ENCODE measurements at regions not wholly inside any gene's neighbourhood (a gene's known extent, or its start where the extent isn't known, plus 50 kb on each side); places are given as distances from the start of the nearest gene placed in this dataset.

DNA sequence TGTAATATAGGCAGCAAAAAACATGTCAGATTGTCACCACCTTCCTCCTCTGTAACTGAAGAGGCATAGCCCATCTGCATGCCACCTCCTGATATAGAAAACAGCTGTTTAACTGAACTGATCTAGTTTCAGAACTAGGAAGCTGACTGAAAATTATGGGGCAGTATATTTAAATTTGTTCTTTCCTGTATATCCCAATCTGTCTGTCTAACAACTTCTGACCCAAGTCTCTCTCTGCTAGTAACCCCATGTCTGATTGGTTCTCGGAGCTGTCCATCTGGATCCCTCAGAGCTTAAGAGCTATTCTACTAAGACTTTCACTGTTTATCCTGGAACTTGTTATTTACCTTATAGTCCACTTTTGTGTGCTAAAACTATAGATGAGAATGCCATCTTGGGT, 68.2 kb upstream of the SLC35G4 start:
- H3K27me3 ChIP-seq = no peaks in the 10 kb centered on the region
- no peaks in the 10 kb centered on the region for H3K36me3 ChIP-seq
- no peak for ATAC-seq
- TF ChIP-seq, protein P1, sequence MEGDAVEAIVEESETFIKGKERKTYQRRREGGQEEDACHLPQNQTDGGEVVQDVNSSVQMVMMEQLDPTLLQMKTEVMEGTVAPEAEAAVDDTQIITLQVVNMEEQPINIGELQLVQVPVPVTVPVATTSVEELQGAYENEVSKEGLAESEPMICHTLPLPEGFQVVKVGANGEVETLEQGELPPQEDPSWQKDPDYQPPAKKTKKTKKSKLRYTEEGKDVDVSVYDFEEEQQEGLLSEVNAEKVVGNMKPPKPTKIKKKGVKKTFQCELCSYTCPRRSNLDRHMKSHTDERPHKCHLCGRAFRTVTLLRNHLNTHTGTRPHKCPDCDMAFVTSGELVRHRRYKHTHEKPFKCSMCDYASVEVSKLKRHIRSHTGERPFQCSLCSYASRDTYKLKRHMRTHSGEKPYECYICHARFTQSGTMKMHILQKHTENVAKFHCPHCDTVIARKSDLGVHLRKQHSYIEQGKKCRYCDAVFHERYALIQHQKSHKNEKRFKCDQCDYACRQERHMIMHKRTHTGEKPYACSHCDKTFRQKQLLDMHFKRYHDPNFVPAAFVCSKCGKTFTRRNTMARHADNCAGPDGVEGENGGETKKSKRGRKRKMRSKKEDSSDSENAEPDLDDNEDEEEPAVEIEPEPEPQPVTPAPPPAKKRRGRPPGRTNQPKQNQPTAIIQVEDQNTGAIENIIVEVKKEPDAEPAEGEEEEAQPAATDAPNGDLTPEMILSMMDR (IDR thresholded peaks at IDR 0.05) = no peak
- no peak for TF ChIP-seq POLR2A (IDR thresholded peaks at IDR 0.05)
- no peaks in the 10 kb centered on the region for H3K4me1 ChIP-seq
- H3K27ac ChIP-seq = no peak overlapping the region
- no peaks in the 10 kb centered on the region for H3K9me3 ChIP-seq
- intact Hi-C loops (cut with DNase I) = no loop called here
- WGBS (ENCODE audit: insufficient coverage, low coverage, low lambda C conversion rate, missing lambda C conversion rate) = 88% methylated on average over 1 of the region's 1 CpG
- H3K4me3 ChIP-seq = no peak overlapping the region
- DNase-seq = no peak

DNA sequence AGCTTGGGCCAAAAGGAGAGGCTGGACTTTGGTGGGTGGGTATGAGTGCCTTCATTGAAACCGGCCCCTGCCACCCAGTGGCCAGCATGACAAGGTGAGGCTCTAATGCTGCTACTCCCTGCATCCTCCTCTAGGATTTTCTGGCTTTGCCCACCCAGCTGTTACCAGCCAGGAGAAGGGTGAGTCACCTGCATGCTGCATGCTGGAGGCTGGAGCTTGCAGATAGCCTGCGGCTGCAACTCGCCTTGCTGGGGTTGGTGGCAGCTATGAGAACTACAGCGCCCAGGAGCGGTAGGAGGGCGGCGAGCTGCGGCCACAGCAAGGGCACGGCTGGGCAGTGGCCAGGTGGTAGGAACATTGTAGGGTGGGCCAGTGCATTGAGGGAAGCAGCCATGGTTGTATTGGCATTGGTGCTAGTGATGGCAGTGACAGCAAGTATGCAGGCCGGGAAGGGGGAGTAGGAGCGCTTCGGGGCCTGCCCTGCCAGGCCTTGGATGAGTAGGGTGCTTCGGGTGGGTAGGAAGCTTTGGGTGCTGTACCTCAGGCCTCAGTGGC, 75.4 kb upstream of the SLC35G4 start:
- Histone ChIP-seq H3K4me3 (no peak overlapping the region), H3K36me3 (no peaks in the 10 kb centered on the region), H3K27ac (no peak overlapping the region), H3K4me1 (no peaks in the 10 kb centered on the region), H3K9me3 (no peaks in the 10 kb centered on the region), H3K27me3 (no peaks in the 10 kb centered on the region)
- WGBS (ENCODE audit: insufficient coverage, low coverage, low lambda C conversion rate, missing lambda C conversion rate) = 98% methylated on average over 6 of the region's 13 CpGs
- ATAC-seq (peak in 1 of 4 donors; percentile 10), DNase-seq (no peak)
- intact Hi-C loops (cut with DNase I) = no loop called here
- TF ChIP-seq POLR2A (IDR thresholded peaks at IDR 0.05) = no peak
- TF ChIP-seq, protein P1 (IDR thresholded peaks at IDR 0.05) = no peak

DNA sequence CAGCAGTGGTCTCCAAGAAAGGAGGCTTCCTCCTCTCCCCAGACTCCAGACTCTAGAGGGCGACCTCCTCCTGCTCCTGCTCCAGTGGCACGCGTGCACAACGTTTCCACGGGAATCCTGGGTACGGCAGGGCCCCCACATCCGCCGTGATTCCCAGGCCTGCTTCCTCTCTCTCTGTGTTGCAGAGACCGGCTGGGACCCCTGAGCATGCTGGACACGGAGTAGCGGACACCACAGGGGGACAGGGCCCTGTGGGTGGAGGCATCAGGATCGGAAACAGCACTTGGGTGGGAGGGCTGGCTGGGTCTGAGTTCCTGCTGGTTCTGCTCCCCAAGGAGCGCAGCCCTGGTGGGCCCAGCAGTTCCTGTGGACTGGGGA, 75.9 kb upstream of the SLC35G4 start:
- TF ChIP-seq, protein P1 (IDR thresholded peaks at IDR 0.05) = no peak
- no peak for TF ChIP-seq POLR2A (IDR thresholded peaks at IDR 0.05)
- WGBS (ENCODE audit: insufficient coverage, low coverage, low lambda C conversion rate, missing lambda C conversion rate) = no CpG with 5 or more reads among the region's 13 CpGs
- intact Hi-C loops (cut with DNase I) = no loop called here
- DNase-seq (no peak), ATAC-seq (no peak)
- no peak overlapping the region for H3K27ac ChIP-seq
- no peaks in the 10 kb centered on the region for H3K36me3 ChIP-seq
- H3K4me3 ChIP-seq = no peak overlapping the region
- H3K4me1 ChIP-seq = no peaks in the 10 kb centered on the region
- no peaks in the 10 kb centered on the region for H3K9me3 ChIP-seq
- no peaks in the 10 kb centered on the region for H3K27me3 ChIP-seq

DNA sequence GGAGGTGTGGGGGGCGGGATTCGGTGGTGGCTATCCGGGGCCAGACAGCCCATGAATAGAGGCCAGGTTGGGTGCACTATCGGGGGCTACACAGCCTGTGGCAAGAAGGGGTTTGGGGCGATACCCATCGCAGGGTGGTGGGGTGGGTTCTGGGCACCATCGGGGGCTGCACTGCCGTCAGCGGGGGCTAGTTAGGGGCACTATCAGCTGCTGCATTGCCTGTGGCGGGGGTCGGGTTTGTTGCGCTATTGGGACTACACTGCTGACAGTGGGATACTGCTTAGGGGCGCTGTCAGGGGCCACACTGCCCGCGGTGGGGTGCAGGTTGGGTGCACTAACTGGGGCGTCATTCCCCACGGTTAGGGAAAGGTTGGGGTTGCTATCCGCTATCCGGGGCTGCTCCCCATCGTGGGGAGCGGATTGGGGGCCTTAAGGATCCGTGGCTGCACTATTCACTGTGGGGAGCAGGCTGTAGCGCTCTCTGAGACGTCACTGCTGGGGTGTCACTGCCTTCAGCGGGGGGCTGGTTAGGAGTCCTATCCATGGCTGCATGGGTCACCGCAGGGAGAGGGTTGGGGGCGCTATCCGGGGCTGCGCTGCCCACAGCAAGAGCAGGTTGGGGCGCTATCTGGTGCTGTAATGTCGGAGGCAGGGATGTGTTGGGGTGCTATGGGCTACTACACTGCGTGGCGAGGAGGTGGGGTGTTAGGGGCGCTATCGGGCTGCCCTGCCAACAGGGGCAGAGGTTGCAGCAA, 76.5 kb upstream of the SLC35G4 start:
- no peak for ATAC-seq
- H3K9me3 ChIP-seq = no peaks in the 10 kb centered on the region

More for the DNA sequence above, 76.5 kb upstream of the SLC35G4 start:
- Histone ChIP-seq H3K4me1 (no peaks in the 10 kb centered on the region), H3K4me3 (no peak overlapping the region), H3K27me3 (no peaks in the 10 kb centered on the region), H3K27ac (no peak overlapping the region), H3K36me3 (no peaks in the 10 kb centered on the region)
- no peak for TF ChIP-seq POLR2A (IDR thresholded peaks at IDR 0.05)
- TF ChIP-seq, protein P1 (IDR thresholded peaks at IDR 0.05) = no peak
- no peak for DNase-seq
- WGBS (ENCODE audit: insufficient coverage, low coverage, low lambda C conversion rate, missing lambda C conversion rate) = 100% methylated on average over 3 of the region's 35 CpGs
- intact Hi-C loops (cut with DNase I) = no loop called here

Measured in right lobe of liver (tissue), 6 donors.